Astrocyte (in vitro differentiated cells and primary cell): ENCODE measurements at regions not wholly inside any gene's neighbourhood (a gene's known extent, or its start where the extent isn't known, plus 50 kb on each side); places are given as distances from the start of the nearest gene placed in this dataset.

Experiments used
- DNase-seq: peaks from one replicate; pipeline ENCODE4 v3.0.0-alpha.2; 2010; ENCODE audit warnings: low read depth
- FAIRE-seq: peaks from 2 replicates; lab custom pipeline; 2011; peaks lifted over from hg19 to GRCh38; lab: Jason Lieb, UNC
- H2AFZ ChIP-seq: 2 replicates; pipeline ENCODE4 v1.6.0; 2012; ENCODE audit warnings: low read depth, low read length, inconsistent platforms
- H3K27ac ChIP-seq: 2 replicates; pipeline ENCODE4 v1.5.1; 2011; ENCODE audit warnings: low read depth, low read length, inconsistent platforms
- H3K27me3 ChIP-seq: 2 replicates; pipeline ENCODE4 v1.6.0; 2011; ENCODE audit warnings: low read length, inconsistent platforms; ENCODE audit not compliant: insufficient read depth
- H3K36me3 ChIP-seq: 2 replicates; pipeline ENCODE4 v1.5.1; 2011; ENCODE audit warnings: low read length, inconsistent platforms; ENCODE audit not compliant: insufficient read depth
- H3K4me1 ChIP-seq: 2 replicates; pipeline ENCODE4 v1.5.1; 2011; ENCODE audit warnings: low read length, inconsistent platforms; ENCODE audit not compliant: insufficient read depth
- H3K4me2 ChIP-seq: 2 replicates; pipeline ENCODE4 v1.6.0; 2012; ENCODE audit warnings: low read length, inconsistent platforms
- H3K4me3 ChIP-seq: 2 replicates; pipeline ENCODE4 v1.5.1; 2011; ENCODE audit warnings: low read depth, mild to moderate bottlenecking, low read length, inconsistent platforms; ENCODE audit not compliant: insufficient read depth
- H3K79me2 ChIP-seq: 2 replicates; pipeline ENCODE4 v1.6.0; 2012; ENCODE audit warnings: mild to moderate bottlenecking, low read length, inconsistent platforms; ENCODE audit not compliant: insufficient read depth
- H3K9ac ChIP-seq: 2 replicates; pipeline ENCODE4 v1.6.0; 2012; ENCODE audit warnings: mild to moderate bottlenecking, low read length, inconsistent platforms
- H3K9me3 ChIP-seq: 2 replicates; pipeline ENCODE4 v1.5.1; 2012; ENCODE audit warnings: low read depth, mild to moderate bottlenecking, low read length, inconsistent platforms; ENCODE audit not compliant: insufficient read depth
- H4K20me1 ChIP-seq: 2 replicates; pipeline ENCODE4 v1.6.0; 2012; ENCODE audit warnings: low read length, inconsistent platforms; ENCODE audit not compliant: insufficient read depth
- H3K27ac Mint-ChIP-seq: one replicate; pipeline ENCODE4 v1.8.0; 2021; ENCODE audit warnings: mild to moderate bottlenecking, mixed read lengths; ENCODE audit not compliant: unreplicated experiment
- H3K27me3 Mint-ChIP-seq: one replicate; pipeline ENCODE4 v1.8.0; 2021; ENCODE audit warnings: low read depth, mixed read lengths; ENCODE audit not compliant: unreplicated experiment
- H3K36me3 Mint-ChIP-seq: one replicate; pipeline ENCODE4 v1.8.0; 2021; ENCODE audit warnings: low read depth, mixed read lengths; ENCODE audit not compliant: unreplicated experiment
- H3K4me1 Mint-ChIP-seq: one replicate; pipeline ENCODE4 v1.8.0; 2021; ENCODE audit warnings: low read depth, mixed read lengths; ENCODE audit not compliant: unreplicated experiment
- H3K4me3 Mint-ChIP-seq: one replicate; pipeline ENCODE4 v1.8.0; 2021; ENCODE audit warnings: mild to moderate bottlenecking, moderate library complexity, mixed read lengths; ENCODE audit not compliant: unreplicated experiment
- H3K9me3 Mint-ChIP-seq: one replicate; pipeline ENCODE4 v1.8.0; 2021; ENCODE audit warnings: mild to moderate bottlenecking, mixed read lengths; ENCODE audit not compliant: unreplicated experiment
- EZH2 ChIP-seq: IDR thresholded peaks from 2 replicates; pipeline ENCODE4 v1.6.1; 2012; ENCODE audit warnings: mild to moderate bottlenecking, low read length, inconsistent platforms; ENCODE audit not compliant: insufficient read depth
- TF ChIP-seq, protein P1 (sequence below): IDR thresholded peaks from 2 replicates; pipeline ENCODE4 v1.5.1; 2011; ENCODE audit warnings: low read depth, mild to moderate bottlenecking, inconsistent platforms, low read length, moderate library complexity; ENCODE audit not compliant: insufficient read depth

DNA sequence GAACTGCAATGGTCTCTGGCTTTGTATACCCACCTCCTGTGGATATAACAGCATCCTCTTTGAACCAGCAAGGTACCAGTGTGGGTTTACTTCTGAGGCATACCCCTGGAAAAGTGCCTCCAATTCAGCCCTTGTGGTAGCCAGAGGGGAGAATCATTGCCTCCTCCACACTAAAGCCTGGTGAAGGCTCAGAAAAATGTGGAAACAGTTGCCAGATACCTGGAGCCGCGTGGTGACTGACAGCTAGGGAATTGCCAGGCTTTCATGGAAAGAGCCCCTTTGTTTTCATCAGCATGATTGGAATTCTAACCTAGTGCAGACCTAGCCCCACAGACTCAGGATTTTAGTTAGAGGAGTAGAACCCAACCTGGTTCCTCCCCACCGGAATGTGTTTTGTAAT, 168.6 kb upstream of the KLF3 start:
- H3K9me3 Mint-ChIP-seq: no peaks in the 10 kb centered on the region
- Histone ChIP-seq H3K36me3 (no peaks in the 10 kb centered on the region), H4K20me1 (no peaks in the 10 kb centered on the region), H3K9me3 (no peaks in the 10 kb centered on the region), H3K27ac (no peak overlapping the region), H3K79me2 (no peaks in the 10 kb centered on the region), H3K4me3 (no peak overlapping the region), H3K27me3 (no peaks in the 10 kb centered on the region), H3K9ac (no peak overlapping the region), H2AFZ (no peak overlapping the region), H3K4me2 (no peak overlapping the region), H3K4me1 (no peaks in the 10 kb centered on the region)
- FAIRE-seq (no peak), DNase-seq (no peak)
- H3K4me3 Mint-ChIP-seq: no peak overlapping the region
- no peaks in the 10 kb centered on the region for H3K36me3 Mint-ChIP-seq
- no peak for TF ChIP-seq EZH2
- TF ChIP-seq, protein P1, sequence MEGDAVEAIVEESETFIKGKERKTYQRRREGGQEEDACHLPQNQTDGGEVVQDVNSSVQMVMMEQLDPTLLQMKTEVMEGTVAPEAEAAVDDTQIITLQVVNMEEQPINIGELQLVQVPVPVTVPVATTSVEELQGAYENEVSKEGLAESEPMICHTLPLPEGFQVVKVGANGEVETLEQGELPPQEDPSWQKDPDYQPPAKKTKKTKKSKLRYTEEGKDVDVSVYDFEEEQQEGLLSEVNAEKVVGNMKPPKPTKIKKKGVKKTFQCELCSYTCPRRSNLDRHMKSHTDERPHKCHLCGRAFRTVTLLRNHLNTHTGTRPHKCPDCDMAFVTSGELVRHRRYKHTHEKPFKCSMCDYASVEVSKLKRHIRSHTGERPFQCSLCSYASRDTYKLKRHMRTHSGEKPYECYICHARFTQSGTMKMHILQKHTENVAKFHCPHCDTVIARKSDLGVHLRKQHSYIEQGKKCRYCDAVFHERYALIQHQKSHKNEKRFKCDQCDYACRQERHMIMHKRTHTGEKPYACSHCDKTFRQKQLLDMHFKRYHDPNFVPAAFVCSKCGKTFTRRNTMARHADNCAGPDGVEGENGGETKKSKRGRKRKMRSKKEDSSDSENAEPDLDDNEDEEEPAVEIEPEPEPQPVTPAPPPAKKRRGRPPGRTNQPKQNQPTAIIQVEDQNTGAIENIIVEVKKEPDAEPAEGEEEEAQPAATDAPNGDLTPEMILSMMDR: no peak
- no peaks in the 10 kb centered on the region for H3K27me3 Mint-ChIP-seq
- H3K27ac Mint-ChIP-seq: no peak overlapping the region
- peaks cover 3% of the 10 kb centered on the region for H3K4me1 Mint-ChIP-seq

DNA sequence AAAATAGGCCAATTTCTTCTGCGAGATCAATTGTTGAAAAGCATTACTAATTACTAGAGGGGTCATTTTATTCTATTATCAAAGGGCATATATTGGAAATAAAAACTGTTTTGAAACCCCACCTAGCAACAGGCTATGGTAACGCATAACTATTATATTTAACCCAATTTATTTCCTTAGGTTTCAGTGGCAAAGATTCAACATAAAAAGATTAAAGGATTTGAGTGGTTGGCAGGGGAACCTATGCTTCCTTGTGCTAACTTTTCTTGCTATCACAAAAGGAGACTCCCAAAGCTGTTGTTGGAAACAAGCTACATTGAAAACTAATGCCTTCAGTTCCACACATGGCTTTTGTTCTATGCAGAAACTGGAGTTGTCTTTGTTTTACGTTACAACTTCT, 166.9 kb upstream of the KLF3 start:
- TF ChIP-seq EZH2: no peak
- TF ChIP-seq, protein P1: no peak
- DNase-seq (no peak), FAIRE-seq (no peak)
- Mint-ChIP-seq H3K36me3 (no peaks in the 10 kb centered on the region), H3K9me3 (peaks cover 2% of the 10 kb centered on the region), H3K4me3 (no peak overlapping the region), H3K27me3 (no peaks in the 10 kb centered on the region), H3K4me1 (peaks cover 2% of the 10 kb centered on the region), H3K27ac (no peak overlapping the region)
- no peaks in the 10 kb centered on the region for H3K79me2 ChIP-seq
- H3K4me1 ChIP-seq: no peaks in the 10 kb centered on the region
- no peaks in the 10 kb centered on the region for H3K36me3 ChIP-seq
- H3K9me3 ChIP-seq: no peaks in the 10 kb centered on the region
- H3K4me3 ChIP-seq: no peak overlapping the region
- H3K4me2 ChIP-seq: no peak overlapping the region
- no peak overlapping the region for H2AFZ ChIP-seq
- H3K9ac ChIP-seq: no peak overlapping the region
- no peaks in the 10 kb centered on the region for H4K20me1 ChIP-seq
- no peaks in the 10 kb centered on the region for H3K27me3 ChIP-seq
- no peak overlapping the region for H3K27ac ChIP-seq

GRCh38 chr4:38499101-38499500, 164.9 kb upstream of the KLF3 start:
- H3K27ac Mint-ChIP-seq: no peak overlapping the region
- peak; percentile 9 for FAIRE-seq

More at GRCh38 chr4:38499101-38499500, 164.9 kb upstream of the KLF3 start:
- Histone ChIP-seq H3K4me2 (no peak overlapping the region), H3K4me3 (no peak overlapping the region), H3K4me1 (no peaks in the 10 kb centered on the region), H4K20me1 (no peaks in the 10 kb centered on the region), H2AFZ (no peak overlapping the region), H3K9ac (no peak overlapping the region), H3K79me2 (no peaks in the 10 kb centered on the region), H3K27me3 (no peaks in the 10 kb centered on the region), H3K36me3 (no peaks in the 10 kb centered on the region), H3K27ac (no peak overlapping the region), H3K9me3 (no peaks in the 10 kb centered on the region)
- no peaks in the 10 kb centered on the region for H3K27me3 Mint-ChIP-seq
- TF ChIP-seq, protein P1: no peak
- no peak for TF ChIP-seq EZH2
- no peaks in the 10 kb centered on the region for H3K36me3 Mint-ChIP-seq
- H3K4me1 Mint-ChIP-seq: peaks cover 2% of the 10 kb centered on the region
- DNase-seq: peak; percentile 65
- peaks cover 2% of the 10 kb centered on the region for H3K9me3 Mint-ChIP-seq
- H3K4me3 Mint-ChIP-seq: no peak overlapping the region
